GM12872 (cell line): ENCODE measurements at regions not wholly inside any gene's neighbourhood (a gene's known extent, or its start where the extent isn't known, plus 50 kb on each side); places are given as distances from the start of the nearest gene placed in this dataset.

Experiments
- CTCF ChIP-seq: IDR thresholded peaks from 3 replicates; pipeline ENCODE4 v1.5.1; 2011; ENCODE audit warnings: low read depth, mild to moderate bottlenecking, low read length, moderate library complexity; ENCODE audit not compliant: insufficient read depth

GRCh38 chr11:16434036-16434435 is 77.7 kb upstream of the SOX6 start:
- TF ChIP-seq CTCF: no peak

- TF ChIP-seq CTCF: no peak
Observed at GRCh38 chr11:16430674-16431073, 74.3 kb upstream of the SOX6 start.

GRCh38 chr11:16421826-16422225 is 65.5 kb upstream of the SOX6 start:
- no peak for TF ChIP-seq CTCF

GRCh38 chr11:16418428-16419097 is 62.2 kb upstream of the SOX6 start:
- no peak for TF ChIP-seq CTCF

GRCh38 chr11:16412525-16413172 is 56.3 kb upstream of the SOX6 start:
- TF ChIP-seq CTCF: no peak

- no peak for TF ChIP-seq CTCF
Observed at GRCh38 chr11:16410479-16410878, 54.1 kb upstream of the SOX6 start.

- no peak for TF ChIP-seq CTCF
Observed at GRCh38 chr11:16408619-16409018, 52.3 kb upstream of the SOX6 start.
